H1 (cell line): ENCODE measurements at regions not wholly inside any gene's neighbourhood (a gene's known extent, or its start where the extent isn't known, plus 50 kb on each side); places are given as distances from the start of the nearest gene placed in this dataset.

Experiments used
- CTCF ChIA-PET: fragments of 300-600 bp; sonication (Branson Sonifier 250); formaldehyde crosslinking; loops from one replicate; lab custom pipeline; 2021; ENCODE audit not compliant: partially characterized antibody; lab: Charles Lee
- POLR2A ChIA-PET: fragments of 300-600 bp; sonication (Branson Sonifier 250); formaldehyde crosslinking; loops from one replicate; lab custom pipeline; 2021; ENCODE audit warnings: inconsistent platforms; ENCODE audit not compliant: partially characterized antibody; lab: Charles Lee
- DNase-seq, 2 experiments: peaks; one replicate each; pipeline versions ENCODE4 v3.0.0 to v3.0.0-alpha.2; 2010 to 2022; ENCODE audit warnings: low spot score in 2 of 2, low read depth in 1 of 2, mixed read lengths in 1 of 2
- FAIRE-seq: peaks from 2 replicates; lab custom pipeline; 2011; peaks lifted over from hg19 to GRCh38; lab: Jason Lieb, UNC
- H2AFZ ChIP-seq: 2 replicates; pipeline ENCODE4 v1.8.1; 2012; ENCODE audit warnings: low read length, inconsistent platforms
- H2AK5ac ChIP-seq: 2 replicates; pipeline ENCODE4 v1.6.1; 2013; ENCODE audit warnings: low read depth, low read length
- H2BK120ac ChIP-seq: replicated peaks from 2 replicates; pipeline ENCODE3; 2013; ENCODE audit warnings: low read depth, low read length, inconsistent platforms
- H2BK12ac ChIP-seq: 2 replicates; pipeline ENCODE4 v1.6.1; 2013; ENCODE audit warnings: low read depth, low read length
- H2BK15ac ChIP-seq: 2 replicates; pipeline ENCODE4 v1.6.1; 2013; ENCODE audit warnings: low read length
- H2BK20ac ChIP-seq: 2 replicates; pipeline ENCODE4 v1.6.1; 2013; ENCODE audit warnings: low read length
- H2BK5ac ChIP-seq: 2 replicates; pipeline ENCODE4 v1.6.1; 2013; ENCODE audit warnings: low read depth, low read length
- H3K14ac ChIP-seq: 2 replicates; pipeline ENCODE4 v1.6.1; 2013; ENCODE audit warnings: inconsistent platforms; ENCODE audit not compliant: insufficient read length
- H3K18ac ChIP-seq: 2 replicates; pipeline ENCODE4 v1.6.1; 2013; ENCODE audit warnings: low read length; ENCODE audit errors: extremely low read depth
- H3K23ac ChIP-seq: 2 replicates; pipeline ENCODE4 v1.6.1; 2013; ENCODE audit warnings: inconsistent platforms; ENCODE audit not compliant: insufficient read length
- H3K23me2 ChIP-seq: 2 replicates; pipeline ENCODE4 v1.6.1; 2013; ENCODE audit warnings: low read depth, low read length
- H3K27ac ChIP-seq: 2 replicates; pipeline ENCODE4 v1.6.1; 2011; ENCODE audit warnings: low read depth, low read length, inconsistent platforms
- H3K27me3 ChIP-seq, 4 experiments: replicated peaks in 1 of 4; 1 replicate in 1 of 4; 2 replicates in 3 of 4; pipeline versions ENCODE4 v1.6.1 to v1.8.1; 2011 to 2013; ENCODE audit warnings: low read length in 3 of 4, mild to moderate bottlenecking in 3 of 4, inconsistent platforms in 2 of 4, mixed read lengths in 2 of 4, moderate library complexity in 1 of 4; ENCODE audit not compliant: control insufficient read depth in 3 of 4, insufficient read depth in 3 of 4; ENCODE audit errors: extremely low read depth in 1 of 4
- H3K36me3 ChIP-seq, 4 experiments: 2 replicates each; pipeline versions ENCODE4 v1.6.1 to v1.8.1; 2011 to 2013; ENCODE audit warnings: mild to moderate bottlenecking in 4 of 4, low read length in 3 of 4, moderate library complexity in 2 of 4, control low read depth in 1 of 4, inconsistent platforms in 1 of 4; ENCODE audit not compliant: insufficient read depth in 4 of 4, control insufficient read depth in 2 of 4
- H3K4ac ChIP-seq: replicated peaks from 2 replicates; pipeline ENCODE3; 2013; ENCODE audit warnings: low read length, low read depth, mixed read lengths, inconsistent platforms; ENCODE audit not compliant: insufficient read length
- H3K4me1 ChIP-seq, 4 experiments: replicated peaks in 1 of 4; 1 replicate in 1 of 4; 2 replicates in 3 of 4; pipeline versions ENCODE4 v1.6.1 to v1.8.1; 2011 to 2013; ENCODE audit warnings: low read length in 3 of 4, inconsistent platforms in 2 of 4, mixed read lengths in 1 of 4; ENCODE audit not compliant: insufficient read depth in 4 of 4, control insufficient read depth in 3 of 4
- H3K4me2 ChIP-seq, 2 experiments: 2 replicates each; pipeline versions ENCODE4 v1.6.1 to v1.8.1; 2011 to 2013; ENCODE audit warnings: low read depth in 2 of 2, low read length in 2 of 2, control low read depth in 1 of 2, inconsistent platforms in 1 of 2, mild to moderate bottlenecking in 1 of 2; ENCODE audit not compliant: insufficient read depth in 1 of 2
- H3K4me3 ChIP-seq, 4 experiments: fragments of 200-600, 300-600 bp in 1 of 4; sonication (generic), shearing (Covaris generic), sonication (Bioruptor Twin) in 1 of 4; 2 replicates each; pipeline versions ENCODE4 v1.5.1 to v1.8.1; 2011 to 2016; ENCODE audit warnings: low read length in 4 of 4, low read depth in 3 of 4, control low read depth in 2 of 4, inconsistent platforms in 2 of 4, mild to moderate bottlenecking in 2 of 4, mixed read lengths in 1 of 4, moderate library complexity in 1 of 4; ENCODE audit not compliant: insufficient read depth in 2 of 4; ENCODE audit errors: extremely low read depth in 1 of 4
- H3K56ac ChIP-seq: replicated peaks from 2 replicates; pipeline ENCODE3; 2013; ENCODE audit warnings: low read depth, mild to moderate bottlenecking, mixed read lengths, low read length, inconsistent platforms; ENCODE audit not compliant: insufficient read length
- H3K79me1 ChIP-seq: 2 replicates; pipeline ENCODE4 v1.6.1; 2013; ENCODE audit warnings: low read depth, low read length, control low read depth
- H3K79me2 ChIP-seq, 2 experiments: 2 replicates each; pipeline versions ENCODE4 v1.6.1 to v1.8.1; 2012 to 2013; ENCODE audit warnings: low read length in 2 of 2, mild to moderate bottlenecking in 2 of 2, inconsistent platforms in 1 of 2; ENCODE audit not compliant: insufficient read depth in 2 of 2, control insufficient read depth in 1 of 2
- H3K9ac ChIP-seq, 4 experiments: replicated peaks in 1 of 4; 1 replicate in 1 of 4; 2 replicates in 3 of 4; pipeline versions ENCODE4 v1.6.1 to v1.8.1; 2011 to 2013; ENCODE audit warnings: low read depth in 3 of 4, low read length in 3 of 4, control low read depth in 2 of 4, mild to moderate bottlenecking in 2 of 4, moderate library complexity in 2 of 4, inconsistent platforms in 1 of 4; ENCODE audit errors: extremely low read depth in 1 of 4
- H3K9me3 ChIP-seq, 2 experiments: 2 replicates each; pipeline versions ENCODE4 v1.6.1 to v1.8.1; 2012 to 2013; ENCODE audit warnings: mild to moderate bottlenecking in 2 of 2, moderate library complexity in 2 of 2, control low read depth in 1 of 2, inconsistent platforms in 1 of 2, low read depth in 1 of 2, low read length in 1 of 2, mixed read lengths in 1 of 2; ENCODE audit not compliant: insufficient read depth in 2 of 2
- H4K20me1 ChIP-seq, 2 experiments: replicated peaks in 1 of 2; 2 replicates each; pipeline versions ENCODE3 to v1.8.1; 2011 to 2013; ENCODE audit warnings: inconsistent platforms in 2 of 2, low read length in 2 of 2, mild to moderate bottlenecking in 1 of 2; ENCODE audit not compliant: insufficient read depth in 2 of 2, control insufficient read depth in 1 of 2
- H4K5ac ChIP-seq: 2 replicates; pipeline ENCODE4 v1.6.1; 2013; ENCODE audit warnings: low read length, low read depth, mixed read lengths, inconsistent platforms; ENCODE audit not compliant: insufficient read length
- H4K8ac ChIP-seq: 2 replicates; pipeline ENCODE4 v1.8.0; 2013; ENCODE audit warnings: mild to moderate bottlenecking, moderate library complexity, low read length, inconsistent platforms; ENCODE audit not compliant: insufficient read depth; ENCODE audit errors: extremely low read depth
- H4K91ac ChIP-seq: replicated peaks from 2 replicates; pipeline ENCODE3; 2013; ENCODE audit warnings: low read length, mixed read lengths, inconsistent platforms; ENCODE audit not compliant: insufficient read length
- CEBPB ChIP-seq: IDR thresholded peaks from 2 replicates; pipeline ENCODE4 v1.6.1; 2012; ENCODE audit warnings: low read depth, low read length
- KDM4A ChIP-seq: IDR thresholded peaks from one replicate; pipeline ENCODE4 v1.7.1; 2012; ENCODE audit warnings: low read depth, mild to moderate bottlenecking, moderate library complexity, low read length, inconsistent platforms; ENCODE audit not compliant: severe bottlenecking
- MAFK ChIP-seq: IDR thresholded peaks from 2 replicates; pipeline ENCODE4 v1.6.1; 2012; ENCODE audit warnings: low read depth, mild to moderate bottlenecking, improper control_type of control experiment, low read length
- TAF1 ChIP-seq: IDR thresholded peaks from 2 replicates; pipeline ENCODE4 v1.6.1; 2011; ENCODE audit warnings: mild to moderate bottlenecking, low read depth, low read length
- TEAD4 ChIP-seq: IDR thresholded peaks from 2 replicates; pipeline ENCODE4 v1.6.1; 2012; ENCODE audit warnings: low read depth, low read length, inconsistent platforms, mixed read lengths
- WGBS, 2 experiments: shearing (Covaris generic) in 1 of 2; methylation state at CpG; one replicate each; pipeline versions ENCODE4 v1.1.6 to v1.1.7; 2013 to 2015; ENCODE audit warnings: low lambda C conversion rate in 2 of 2, mixed read lengths in 2 of 2, inconsistent platforms in 1 of 2, low coverage in 1 of 2, missing lambda C conversion rate in 1 of 2; ENCODE audit not compliant: insufficient replicate concordance in 2 of 2, insufficient coverage in 1 of 2, insufficient read length in 1 of 2; ENCODE audit errors: extremely low coverage in 1 of 2, missing lambda C conversion rate in 1 of 2; 5-methylcytosine and 5-hydroxymethylcytosine counted together

DNA sequence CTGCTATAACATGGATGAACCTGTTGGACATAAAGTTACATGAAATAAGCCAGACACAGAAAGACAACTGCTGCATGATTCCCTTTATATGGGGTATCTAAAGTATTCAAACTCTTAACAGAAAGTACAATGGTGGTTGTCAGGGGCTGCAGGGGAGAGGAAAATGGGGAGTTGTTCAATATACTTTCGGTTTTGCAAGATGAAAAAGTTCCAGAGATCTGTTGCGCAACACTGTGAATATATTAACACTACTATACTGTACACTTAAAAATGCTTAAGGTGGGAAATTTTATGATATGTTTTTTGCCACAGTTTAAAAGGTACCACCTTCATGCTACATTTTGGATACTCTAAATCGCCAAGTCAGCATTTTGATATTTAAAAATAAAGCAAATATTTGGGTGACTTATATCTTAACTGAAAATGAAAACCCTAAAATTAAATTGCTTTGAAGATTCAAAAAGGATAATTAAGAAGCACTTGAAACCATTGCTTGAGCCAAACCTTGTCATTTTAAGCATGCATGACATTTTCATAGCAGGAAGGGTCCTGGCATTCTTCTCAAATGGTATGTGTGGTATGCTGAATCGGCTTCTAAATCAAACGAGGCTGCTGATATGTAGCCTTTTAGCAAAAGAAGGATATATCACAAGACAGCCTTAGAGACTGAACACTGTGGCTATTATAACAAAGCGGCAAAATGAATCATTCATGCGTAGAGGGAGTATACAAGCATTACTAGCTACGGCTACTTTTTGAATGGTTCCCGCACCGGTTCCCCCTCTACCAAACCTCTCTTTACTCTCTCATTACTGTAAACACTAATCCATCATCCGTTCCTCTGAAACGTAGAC is 607.1 kb upstream of the DIPK2B start:
- Histone ChIP-seq H4K20me1 (peaks cover 5 to 28% of the 10 kb centered on the region in 2 experiments), H2BK15ac (no peak overlapping the region), H3K36me3 (peaks cover 0 to 30% (median 2%) of the 10 kb centered on the region in 4 experiments; a peak in 5 of 8 replicates), H3K27me3 (no peaks in the 10 kb centered on the region), H3K23ac (no peak overlapping the region), H3K9me3 (no peaks in the 10 kb centered on the region), H3K27ac (no peak overlapping the region), H3K79me1 (no peaks in the 10 kb centered on the region), H2BK5ac (no peak overlapping the region), H3K23me2 (no peaks in the 10 kb centered on the region; the same call in 1 of the 2 replicates), H4K91ac (no peak overlapping the region), H3K4me3 (no peak overlapping the region), H2AK5ac (no peak overlapping the region), H4K5ac (no peak overlapping the region), H3K79me2 (peaks cover 0 to 98% of the 10 kb centered on the region in 2 experiments; a peak in 3 of 4 replicates), H4K8ac (no peak overlapping the region), H2BK20ac (no peak overlapping the region), H3K4ac (no peak overlapping the region), H3K18ac (no peak overlapping the region), H3K9ac (no peak overlapping the region), H3K4me1 (peaks cover 0 to 26% (median 12%) of the 10 kb centered on the region in 4 experiments; a peak in 5 of 7 replicates), H3K4me2 (no peak overlapping the region; a peak in 1 of 4 replicates), H3K14ac (no peak overlapping the region), H2AFZ (no peak overlapping the region), H2BK120ac (no peak overlapping the region), H3K56ac (no peak overlapping the region), H2BK12ac (no peak overlapping the region)
- POLR2A ChIA-PET: interaction anchor here (0.7 to 1.9 kb wide), 2 partner anchors 11 to 24 kb away, joined by 3 to 4 read pairs; no protein-coding TSS in a partner anchor
- CTCF ChIA-PET: no interaction called here
- WGBS, 2 experiments: 79% methylated on average over 12 of the region's 12 CpGs; no CpG with 5 or more reads in 1 of the 2 experiments
- no peak for DNase-seq
- peak; percentile 19 for FAIRE-seq
- TF ChIP-seq TAF1 (no peak), MAFK (peak; percentile 95), CEBPB (peak; percentile 79), TEAD4 (peak; percentile 51; the same call in 1 of the 2 replicates), KDM4A (no peak)
